ENCODE measurements at regions not wholly inside any gene's neighbourhood (a gene's known extent, or its start where the extent isn't known, plus 50 kb on each side); places are given as distances from the start of the nearest gene placed in this dataset.

- no peak for TF ChIP-seq POLR2A (IDR thresholded peaks at IDR 0.05; ENCODE audit: low read depth)
- no peak for TF ChIP-seq EP300 (IDR thresholded peaks at IDR 0.05)
- no peak for TF ChIP-seq POLR2AphosphoS5 (IDR thresholded peaks at IDR 0.05)
- intact Hi-C loops (cut with DNase I): no loop called here
- WGBS: 83% methylated on average over 17 of the region's 17 CpGs
- H3K27me3 ChIP-seq: peaks cover 0 to 9% (median 0%) of the 10 kb centered on the region in 4 donors
- DNase-seq (ENCODE audit: extremely low spot score): no peak
- H3K36me3 ChIP-seq: no peaks in the 10 kb centered on the region
- H3K9me3 ChIP-seq: no peaks in the 10 kb centered on the region
- no peak overlapping the region for H3K27ac ChIP-seq (replicated peaks in 1 of 4)
- no peak overlapping the region for H3K4me3 ChIP-seq
- H3K4me1 ChIP-seq: peaks cover 0 to 4% (median 0%) of the 10 kb centered on the region in 4 donors
These were observed 124.7 kb upstream of the PMEPA1 start for GRCh38 chr20:57834306-57835073.

GRCh38 chr20:57831993-57832585, 122.3 kb upstream of the PMEPA1 start:
- intact Hi-C loops (cut with DNase I): no loop called here

GRCh38 chr20:57831326-57831992, 121.6 kb upstream of the PMEPA1 start:
- Histone ChIP-seq H3K9me3 (no peaks in the 10 kb centered on the region), H3K36me3 (no peaks in the 10 kb centered on the region), H3K4me3 (no peak overlapping the region), H3K4me1 (peaks cover 0 to 4% (median 1%) of the 10 kb centered on the region in 4 donors), H3K27ac (replicated peaks in 1 of 4) (no peak overlapping the region), H3K27me3 (peaks cover 0 to 9% (median 0%) of the 10 kb centered on the region in 4 donors)
- no peak for TF ChIP-seq POLR2A (IDR thresholded peaks at IDR 0.05; ENCODE audit: low read depth)
- intact Hi-C loops (cut with DNase I): no loop called here
- no peak for DNase-seq (ENCODE audit: extremely low spot score)
- 87% methylated on average over 4 of the region's 9 CpGs for WGBS

More at GRCh38 chr20:57831993-57832585, 122.3 kb upstream of the PMEPA1 start:
- Histone ChIP-seq H3K27ac (replicated peaks in 1 of 4) (no peak overlapping the region), H3K9me3 (no peaks in the 10 kb centered on the region), H3K4me1 (peaks cover 0 to 4% (median 0%) of the 10 kb centered on the region in 4 donors), H3K36me3 (no peaks in the 10 kb centered on the region), H3K4me3 (no peak overlapping the region), H3K27me3 (peaks cover 0 to 9% (median 0%) of the 10 kb centered on the region in 4 donors)
- no peak for TF ChIP-seq CTCF (IDR thresholded peaks at IDR 0.05)
- no peak for TF ChIP-seq EP300 (IDR thresholded peaks at IDR 0.05)
- no peak for TF ChIP-seq POLR2A (IDR thresholded peaks at IDR 0.05; ENCODE audit: low read depth)
- no peak for TF ChIP-seq POLR2AphosphoS5 (IDR thresholded peaks at IDR 0.05)
- 89% methylated on average over 8 of the region's 8 CpGs for WGBS
- DNase-seq (ENCODE audit: extremely low spot score): no peak

GRCh38 chr20:57830515-57830895, 120.7 kb upstream of the PMEPA1 start:
- no peak for DNase-seq (ENCODE audit: extremely low spot score)
- no peaks in the 10 kb centered on the region for H3K9me3 ChIP-seq
- 99% methylated on average over 10 of the region's 12 CpGs for WGBS
- H3K27me3 ChIP-seq: peaks cover 0 to 9% (median 0%) of the 10 kb centered on the region in 4 donors
- TF ChIP-seq CTCF (IDR thresholded peaks at IDR 0.05): no peak
- no peak for TF ChIP-seq POLR2A (IDR thresholded peaks at IDR 0.05; ENCODE audit: low read depth)
- no peak for TF ChIP-seq POLR2AphosphoS5 (IDR thresholded peaks at IDR 0.05)
- no peak for TF ChIP-seq EP300 (IDR thresholded peaks at IDR 0.05)
- no peaks in the 10 kb centered on the region for H3K36me3 ChIP-seq
- H3K27ac ChIP-seq (replicated peaks in 1 of 4): no peak overlapping the region
- H3K4me1 ChIP-seq: peaks cover 8 to 11% (median 9%) of the 10 kb centered on the region in 4 donors
- H3K4me3 ChIP-seq: no peak overlapping the region
- intact Hi-C loops (cut with DNase I): no loop called here

GRCh38 chr20:57829805-57830514, 120.1 kb upstream of the PMEPA1 start:
- no peak for DNase-seq (ENCODE audit: extremely low spot score)
- intact Hi-C loops (cut with DNase I): no loop called here
- 84% methylated on average over 5 of the region's 9 CpGs for WGBS

More at GRCh38 chr20:57829805-57830514, 120.1 kb upstream of the PMEPA1 start:
- TF ChIP-seq CTCF (IDR thresholded peaks at IDR 0.05) (no peak), EP300 (IDR thresholded peaks at IDR 0.05) (no peak), POLR2AphosphoS5 (IDR thresholded peaks at IDR 0.05) (no peak), POLR2A (IDR thresholded peaks at IDR 0.05; ENCODE audit: low read depth) (no peak)
- Histone ChIP-seq H3K4me3 (no peak overlapping the region), H3K27ac (replicated peaks in 1 of 4) (no peak overlapping the region), H3K36me3 (no peaks in the 10 kb centered on the region), H3K4me1 (peaks cover 8 to 11% (median 9%) of the 10 kb centered on the region in 4 donors), H3K27me3 (peaks cover 0 to 9% (median 0%) of the 10 kb centered on the region in 4 donors), H3K9me3 (no peaks in the 10 kb centered on the region)
